GM18951 (cell line): ENCODE measurements at regions not wholly inside any gene's neighbourhood (a gene's known extent, or its start where the extent isn't known, plus 50 kb on each side); places are given as distances from the start of the nearest gene placed in this dataset.

Source experiments
- POLR2A ChIP-seq: IDR thresholded peaks from 4 replicates; pipeline ENCODE4 v1.6.1; 2011; ENCODE audit warnings: mild to moderate bottlenecking; ENCODE audit not compliant: insufficient read length, insufficient read depth; ENCODE audit errors: extremely low read depth
- in situ Hi-C: fragments of 300-500 bp; cut with MboI; formaldehyde crosslinking; loops from one replicate; pipeline ENCODE4 v1.12.0; 2022; ENCODE audit warnings: low sequenced_read_pairs, mixed read lengths, inconsistent platforms; ENCODE audit not compliant: unreplicated experiment

- in situ Hi-C loops = no loop called here
- TF ChIP-seq POLR2A = no peak
Measured at GRCh38 chr4:14520171-14520570, 482.1 kb upstream of the CPEB2 start.

- no peak for TF ChIP-seq POLR2A
- in situ Hi-C loops = no loop called here
Measured at GRCh38 chr4:14524276-14524675, 478.0 kb upstream of the CPEB2 start.

- in situ Hi-C loops = no loop called here
- no peak for TF ChIP-seq POLR2A
Measured at GRCh38 chr4:14528918-14529317, 473.4 kb upstream of the CPEB2 start.

GRCh38 chr4:14529653-14530052, 472.6 kb upstream of the CPEB2 start:
- in situ Hi-C loops = no loop called here
- no peak for TF ChIP-seq POLR2A

GRCh38 chr4:14532436-14532835, 469.8 kb upstream of the CPEB2 start:
- TF ChIP-seq POLR2A = no peak
- in situ Hi-C loops = no loop called here

- in situ Hi-C loops = no loop called here
- TF ChIP-seq POLR2A = no peak
Measured at GRCh38 chr4:14539246-14539645, 463.0 kb upstream of the CPEB2 start.

- TF ChIP-seq POLR2A = no peak
- in situ Hi-C loops = no loop called here
Measured at GRCh38 chr4:14545163-14545562, 457.1 kb upstream of the CPEB2 start.

GRCh38 chr4:14545807-14546206, 456.5 kb upstream of the CPEB2 start:
- TF ChIP-seq POLR2A = no peak
- in situ Hi-C loops = no loop called here

- TF ChIP-seq POLR2A = no peak
- in situ Hi-C loops = no loop called here
Measured at GRCh38 chr4:14552119-14552518, 450.2 kb upstream of the CPEB2 start.

GRCh38 chr4:14559646-14560045, 442.6 kb upstream of the CPEB2 start:
- in situ Hi-C loops = no loop called here
- TF ChIP-seq POLR2A = no peak

GRCh38 chr4:14560577-14560976, 441.7 kb upstream of the CPEB2 start:
- in situ Hi-C loops = no loop called here
- no peak for TF ChIP-seq POLR2A

- in situ Hi-C loops = no loop called here
- no peak for TF ChIP-seq POLR2A
Measured at GRCh38 chr4:14562901-14563300, 439.4 kb upstream of the CPEB2 start.

GRCh38 chr4:14564281-14564680, 438.0 kb upstream of the CPEB2 start:
- in situ Hi-C loops = no loop called here
- TF ChIP-seq POLR2A = no peak

- no peak for TF ChIP-seq POLR2A
- in situ Hi-C loops = no loop called here
Measured at GRCh38 chr4:14566518-14566917, 435.8 kb upstream of the CPEB2 start.

- in situ Hi-C loops = no loop called here
Measured at GRCh38 chr4:14568351-14568750, 433.9 kb upstream of the CPEB2 start.

More at GRCh38 chr4:14568351-14568750, 433.9 kb upstream of the CPEB2 start:
- no peak for TF ChIP-seq POLR2A
